SK-N-SH treated with all-trans-retinoic acid at 6 μM for 48 hours (cell line): ENCODE measurements at regions not wholly inside any gene's neighbourhood (a gene's known extent, or its start where the extent isn't known, plus 50 kb on each side); places are given as distances from the start of the nearest gene placed in this dataset.

ENCODE experiments used
- ATAC-seq: fragments of 200-7000 bp; cut with Tn5 transposase; 3 replicates; pipeline ENCODE4 v1.9.1; 2020; ENCODE audit warnings: mild to moderate bottlenecking, moderate library complexity
- ARNTL ChIP-seq: fragments of 450-650 bp; formaldehyde crosslinking; IDR thresholded peaks from 2 replicates; pipeline ENCODE4 v1.5.0; 2020; ENCODE audit warnings: low read depth, mild to moderate bottlenecking, moderate library complexity, borderline replicate concordance
- BACH2 ChIP-seq: fragments of 250-450 bp; sonication (Bioruptor Pico); IDR thresholded peaks from 2 replicates; pipeline ENCODE4 v1.9.0; 2021; ENCODE audit warnings: mild to moderate bottlenecking, borderline replicate concordance
- CREB5 ChIP-seq: fragments of 250-450 bp; sonication (Bioruptor Pico); IDR thresholded peaks from 2 replicates; pipeline ENCODE4 v1.5.1; 2020; ENCODE audit warnings: low read depth, mild to moderate bottlenecking, moderate library complexity
- CSDC2 ChIP-seq: fragments of 250-450 bp; sonication (Bioruptor Pico); IDR thresholded peaks from 2 replicates; pipeline ENCODE4 v1.5.0; 2020; ENCODE audit warnings: mild to moderate bottlenecking, moderate library complexity
- ESRRG ChIP-seq: fragments of 250-450 bp; sonication (Bioruptor Pico); IDR thresholded peaks from 2 replicates; pipeline ENCODE4 v1.6.1; 2021; ENCODE audit warnings: mild to moderate bottlenecking
- GLIS3 ChIP-seq: fragments of 250-450 bp; sonication (Bioruptor Pico); IDR thresholded peaks from 2 replicates; pipeline ENCODE4 v1.5.0; 2020; ENCODE audit warnings: mild to moderate bottlenecking, moderate library complexity
- ISL1 ChIP-seq: fragments of 250-450 bp; sonication (Bioruptor Pico); IDR thresholded peaks from 2 replicates; pipeline ENCODE4 v2.1.2; 2022; ENCODE audit warnings: mild to moderate bottlenecking, moderate library complexity
- PATZ1 ChIP-seq: fragments of 250-450 bp; sonication (Bioruptor Pico); IDR thresholded peaks from 2 replicates; pipeline ENCODE4 v1.8.0; 2020; ENCODE audit warnings: mild to moderate bottlenecking, moderate library complexity, borderline replicate concordance
- RARB ChIP-seq: fragments of 250-450 bp; sonication (Bioruptor Pico); IDR thresholded peaks from 2 replicates; pipeline ENCODE4 v1.8.0; 2021; ENCODE audit warnings: mild to moderate bottlenecking, moderate library complexity
- SNAI2 ChIP-seq: fragments of 250-450 bp; sonication (Bioruptor Pico); IDR thresholded peaks from 2 replicates; pipeline ENCODE4 v1.5.0; 2020; ENCODE audit warnings: mild to moderate bottlenecking, moderate library complexity
- TCF4 ChIP-seq: fragments of 250-450 bp; sonication (Bioruptor Pico); IDR thresholded peaks from 2 replicates; pipeline ENCODE4 v1.8.0; 2021; ENCODE audit warnings: mild to moderate bottlenecking, moderate library complexity, borderline replicate concordance
- TOX ChIP-seq: fragments of 250-450 bp; sonication (Bioruptor Pico); IDR thresholded peaks from 2 replicates; pipeline ENCODE4 v1.8.0; 2021; ENCODE audit warnings: mild to moderate bottlenecking, moderate library complexity, borderline replicate concordance
- ZC3H10 ChIP-seq: fragments of 250-450 bp; sonication (Bioruptor Pico); IDR thresholded peaks from 2 replicates; pipeline ENCODE4 v1.5.1; 2021; ENCODE audit warnings: mild to moderate bottlenecking, moderate library complexity
- ZFP3 ChIP-seq: fragments of 250-450 bp; sonication (Bioruptor Pico); IDR thresholded peaks from 2 replicates; pipeline ENCODE4 v1.5.0; 2020; ENCODE audit warnings: mild to moderate bottlenecking, moderate library complexity
- ZFP30 ChIP-seq: fragments of 450-650 bp; formaldehyde crosslinking; IDR thresholded peaks from 2 replicates; pipeline ENCODE4 v1.5.0; 2022; ENCODE audit warnings: mild to moderate bottlenecking, moderate library complexity
- ZNF565 ChIP-seq: fragments of 450-650 bp; formaldehyde crosslinking; conservative IDR thresholded peaks from 2 replicates; pipeline ENCODE4 v1.5.0; 2020; ENCODE audit warnings: low read depth, mild to moderate bottlenecking, moderate library complexity
- ZNF70 ChIP-seq: fragments of 450-650 bp; formaldehyde crosslinking; IDR thresholded peaks from 2 replicates; pipeline ENCODE4 v1.5.0; 2020; ENCODE audit warnings: mild to moderate bottlenecking, moderate library complexity
- ZNF8 ChIP-seq: fragments of 450-650 bp; formaldehyde crosslinking; IDR thresholded peaks from 2 replicates; pipeline ENCODE4 v1.5.0; 2020; ENCODE audit warnings: mild to moderate bottlenecking, moderate library complexity
- TF ChIP-seq, protein P1 (sequence below): fragments of 250-450 bp; sonication (Bioruptor Pico); IDR thresholded peaks from 2 replicates; pipeline ENCODE4 v1.8.0; 2021; ENCODE audit warnings: low read depth, mild to moderate bottlenecking, moderate library complexity, borderline replicate concordance
- TF ChIP-seq, protein P2 (sequence below): fragments of 250-450 bp; sonication (Bioruptor Pico); IDR thresholded peaks from 2 replicates; pipeline ENCODE4 v1.5.1; 2021; ENCODE audit warnings: mild to moderate bottlenecking, moderate library complexity

DNA sequence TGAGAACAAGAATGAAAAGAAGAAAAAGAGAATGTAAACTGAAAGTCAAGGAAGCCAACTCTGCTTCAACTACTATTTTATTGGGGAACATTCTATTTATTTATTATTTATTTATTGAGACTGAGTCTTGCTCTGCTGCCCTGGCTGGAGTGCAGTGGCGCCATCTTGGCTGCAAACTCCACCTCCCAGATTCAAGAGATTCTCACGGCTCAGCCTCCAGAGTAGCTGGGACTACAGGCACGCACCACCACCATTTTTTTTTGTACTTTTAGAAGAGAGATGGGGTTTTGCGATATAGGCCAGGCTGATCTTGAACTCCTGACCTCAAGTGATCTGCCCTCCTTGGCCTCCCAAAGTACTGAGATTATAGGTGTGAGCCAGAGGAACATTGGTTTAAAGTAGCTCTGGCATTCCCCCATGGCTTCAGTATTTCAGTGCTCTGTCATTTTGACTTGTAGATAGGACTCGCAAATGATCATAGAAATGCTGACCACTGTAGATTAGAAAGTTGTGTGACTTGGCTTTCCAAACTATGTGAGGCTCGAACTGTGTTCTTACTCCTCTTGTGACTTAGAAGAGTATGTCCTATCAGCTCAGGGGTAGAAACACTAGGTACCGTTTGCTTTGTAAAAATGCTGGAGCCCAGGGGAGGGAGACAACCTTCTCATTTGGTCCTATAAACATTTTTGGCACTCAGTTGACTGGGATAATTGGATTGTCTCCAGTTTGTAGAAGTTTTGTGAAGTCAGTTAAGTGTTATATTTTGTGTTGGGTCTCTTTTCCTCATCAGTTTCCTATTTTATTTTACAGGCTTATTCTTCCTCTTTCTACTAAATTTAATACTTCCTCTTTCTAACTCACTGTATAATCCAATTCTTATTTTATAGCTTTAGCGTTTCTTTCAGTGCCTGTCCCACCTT lies 544.9 kb upstream of the CITED2 start:
- TF ChIP-seq, protein P1, sequence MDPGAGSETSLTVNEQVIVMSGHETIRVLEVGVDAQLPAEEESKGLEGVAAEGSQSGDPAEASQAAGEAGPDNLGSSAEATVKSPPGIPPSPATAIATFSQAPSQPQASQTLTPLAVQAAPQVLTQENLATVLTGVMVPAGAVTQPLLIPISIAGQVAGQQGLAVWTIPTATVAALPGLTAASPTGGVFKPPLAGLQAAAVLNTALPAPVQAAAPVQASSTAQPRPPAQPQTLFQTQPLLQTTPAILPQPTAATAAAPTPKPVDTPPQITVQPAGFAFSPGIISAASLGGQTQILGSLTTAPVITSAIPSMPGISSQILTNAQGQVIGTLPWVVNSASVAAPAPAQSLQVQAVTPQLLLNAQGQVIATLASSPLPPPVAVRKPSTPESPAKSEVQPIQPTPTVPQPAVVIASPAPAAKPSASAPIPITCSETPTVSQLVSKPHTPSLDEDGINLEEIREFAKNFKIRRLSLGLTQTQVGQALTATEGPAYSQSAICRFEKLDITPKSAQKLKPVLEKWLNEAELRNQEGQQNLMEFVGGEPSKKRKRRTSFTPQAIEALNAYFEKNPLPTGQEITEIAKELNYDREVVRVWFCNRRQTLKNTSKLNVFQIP (CRISPR knock-in tag): no peak
- TF ChIP-seq, protein P2, sequence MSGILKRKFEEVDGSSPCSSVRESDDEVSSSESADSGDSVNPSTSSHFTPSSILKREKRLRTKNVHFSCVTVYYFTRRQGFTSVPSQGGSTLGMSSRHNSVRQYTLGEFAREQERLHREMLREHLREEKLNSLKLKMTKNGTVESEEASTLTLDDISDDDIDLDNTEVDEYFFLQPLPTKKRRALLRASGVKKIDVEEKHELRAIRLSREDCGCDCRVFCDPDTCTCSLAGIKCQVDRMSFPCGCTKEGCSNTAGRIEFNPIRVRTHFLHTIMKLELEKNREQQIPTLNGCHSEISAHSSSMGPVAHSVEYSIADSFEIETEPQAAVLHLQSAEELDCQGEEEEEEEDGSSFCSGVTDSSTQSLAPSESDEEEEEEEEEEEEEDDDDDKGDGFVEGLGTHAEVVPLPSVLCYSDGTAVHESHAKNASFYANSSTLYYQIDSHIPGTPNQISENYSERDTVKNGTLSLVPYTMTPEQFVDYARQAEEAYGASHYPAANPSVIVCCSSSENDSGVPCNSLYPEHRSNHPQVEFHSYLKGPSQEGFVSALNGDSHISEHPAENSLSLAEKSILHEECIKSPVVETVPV (CRISPR knock-in tag): no peak
- TF ChIP-seq ARNTL: no peak
- no peak for TF ChIP-seq BACH2 (CRISPR knock-in tag)
- TF ChIP-seq CSDC2: no peak
- no peak for TF ChIP-seq PATZ1 (CRISPR knock-in tag)
- TF ChIP-seq TCF4: no peak
- ATAC-seq: no peak

DNA sequence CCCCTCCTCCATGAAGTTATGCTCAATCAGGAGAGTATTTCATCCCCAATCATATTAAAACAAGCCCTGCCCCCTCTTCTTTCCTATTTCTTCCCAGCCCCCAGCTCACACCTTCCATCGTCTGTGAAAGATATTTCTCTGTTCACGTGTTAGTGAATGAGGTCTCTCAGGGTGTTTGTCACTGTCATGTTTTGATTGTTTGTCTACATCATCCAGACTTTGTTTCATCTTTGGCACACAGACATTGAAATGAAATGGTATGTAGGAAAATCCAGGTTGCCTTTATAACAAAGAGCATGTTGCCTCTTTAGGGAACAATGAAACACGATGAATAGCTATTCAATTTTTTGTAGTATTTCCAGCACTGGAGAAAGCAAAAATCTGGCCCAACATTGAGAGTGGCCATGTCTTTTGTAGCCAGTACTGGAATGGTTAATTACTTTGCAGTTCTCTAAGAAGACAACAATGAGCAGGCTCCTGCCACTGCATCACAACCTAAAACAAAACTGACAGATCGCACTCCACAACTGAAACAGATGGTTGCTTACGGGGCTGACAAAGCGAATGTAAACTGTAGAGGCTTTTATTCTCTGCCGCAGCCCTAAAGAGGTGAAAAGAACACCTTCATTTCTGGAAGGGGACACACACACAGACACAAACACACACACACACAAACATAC lies 543.6 kb upstream of the CITED2 start:
- no peak for ATAC-seq
- TF ChIP-seq BACH2 (CRISPR knock-in tag) (no peak), CREB5 (CRISPR knock-in tag) (no peak), RARB (CRISPR knock-in tag) (no peak), ZFP3 (no peak), ZFP30 (CRISPR knock-in tag) (no peak), ISL1 (CRISPR knock-in tag) (no peak), PATZ1 (CRISPR knock-in tag) (no peak), ZNF565 (CRISPR knock-in tag) (no peak), SNAI2 (no peak), ESRRG (no peak), TOX (CRISPR knock-in tag) (no peak), CSDC2 (no peak), ARNTL (no peak), TCF4 (no peak), GLIS3 (CRISPR knock-in tag) (no peak), ZNF8 (CRISPR knock-in tag) (no peak), ZC3H10 (no peak)
- TF ChIP-seq, protein P2 (CRISPR knock-in tag): no peak

DNA sequence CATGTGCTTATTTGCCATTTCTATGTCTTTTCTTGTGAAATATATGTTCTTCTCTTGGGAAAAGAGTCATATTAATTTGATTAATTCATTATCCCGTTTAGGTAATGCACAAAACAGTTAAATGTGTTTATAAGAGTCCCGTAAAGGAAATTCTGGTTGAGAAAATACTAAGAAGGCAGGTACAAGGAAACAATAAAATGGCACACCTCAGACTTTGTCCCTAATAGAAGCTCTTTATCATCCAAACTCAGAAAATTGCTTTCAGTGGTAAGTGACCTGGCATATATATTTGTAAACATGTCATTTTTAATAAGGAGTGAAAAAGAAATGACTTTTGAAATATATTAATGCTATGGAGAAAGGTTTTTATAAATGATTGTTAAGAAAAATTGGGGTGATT lies 540.5 kb upstream of the CITED2 start:
- no peak for ATAC-seq
- TF ChIP-seq ISL1 (CRISPR knock-in tag) (no peak), ZC3H10 (no peak), PATZ1 (CRISPR knock-in tag) (no peak), ESRRG (no peak), ZNF70 (CRISPR knock-in tag) (no peak), ZNF8 (CRISPR knock-in tag) (no peak), ZNF565 (CRISPR knock-in tag) (no peak), RARB (CRISPR knock-in tag) (no peak), ZFP3 (no peak)
- TF ChIP-seq, protein P1 (CRISPR knock-in tag): no peak
- TF ChIP-seq, protein P2 (CRISPR knock-in tag): no peak
